HG03280 (cell line): ENCODE measurements at regions not wholly inside any gene's neighbourhood (a gene's known extent, or its start where the extent isn't known, plus 50 kb on each side); places are given as distances from the start of the nearest gene placed in this dataset.
"Not testable (repeated sequence)": the region's sequence is repeated elsewhere in the genome, so short reads cannot be mapped to it uniquely, and the experiment has no call there.

Experiments
- ATAC-seq: cut with Tn5 transposase; IDR thresholded peaks from one replicate; pipeline ENCODE4 v1.9.1; 2021; ENCODE audit warnings: mild to moderate bottlenecking, moderate library complexity; ENCODE audit not compliant: unreplicated experiment

- ATAC-seq: no peak
Measured at GRCh38 chr2:186348200-186348599, 137.9 kb upstream of the ZC3H15 start.

GRCh38 chr2:186349508-186349907 lies 136.6 kb upstream of the ZC3H15 start:
- ATAC-seq: peak; percentile 82

DNA sequence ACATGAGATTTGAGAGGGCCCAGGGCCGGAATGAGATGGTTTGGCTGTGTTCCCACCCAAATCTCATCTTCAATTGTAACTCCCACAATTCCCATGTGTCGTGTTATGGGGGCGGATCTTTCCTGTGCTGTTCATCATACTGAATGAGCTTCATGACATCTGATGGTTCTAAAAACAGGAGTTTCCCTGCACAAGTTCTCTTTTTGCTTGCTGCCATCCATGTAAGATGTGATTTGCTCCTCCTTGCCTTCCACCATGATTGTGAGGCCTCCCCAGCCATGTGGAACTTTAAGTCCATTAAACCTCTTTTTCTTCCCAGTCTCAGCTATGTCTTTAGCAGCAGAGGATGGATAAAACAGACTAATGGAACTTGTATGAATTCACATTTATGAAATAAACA lies 131.9 kb upstream of the ZC3H15 start:
- ATAC-seq: not testable (repeated sequence)

DNA sequence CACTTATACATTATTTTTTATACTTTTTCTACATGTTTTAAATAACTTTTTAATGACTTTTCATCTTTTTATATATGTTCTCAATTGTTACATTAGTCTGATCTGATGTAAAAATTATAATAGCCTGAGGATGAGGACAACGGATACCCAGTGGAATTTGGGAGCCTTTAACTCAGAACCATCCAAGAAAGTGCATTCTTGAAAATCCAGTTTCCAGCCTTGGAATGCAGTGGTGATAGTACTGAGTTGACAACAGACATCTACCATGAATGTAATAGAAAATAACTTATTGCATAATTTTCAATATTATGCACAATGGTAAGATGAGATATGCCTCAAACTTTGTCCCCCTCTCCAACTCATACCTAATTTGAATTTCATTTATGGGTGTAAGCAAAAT lies 120.7 kb upstream of the ZC3H15 start:
- ATAC-seq: no peak

GRCh38 chr2:186379052-186379451 lies 107.0 kb upstream of the ZC3H15 start:
- ATAC-seq: no peak

DNA sequence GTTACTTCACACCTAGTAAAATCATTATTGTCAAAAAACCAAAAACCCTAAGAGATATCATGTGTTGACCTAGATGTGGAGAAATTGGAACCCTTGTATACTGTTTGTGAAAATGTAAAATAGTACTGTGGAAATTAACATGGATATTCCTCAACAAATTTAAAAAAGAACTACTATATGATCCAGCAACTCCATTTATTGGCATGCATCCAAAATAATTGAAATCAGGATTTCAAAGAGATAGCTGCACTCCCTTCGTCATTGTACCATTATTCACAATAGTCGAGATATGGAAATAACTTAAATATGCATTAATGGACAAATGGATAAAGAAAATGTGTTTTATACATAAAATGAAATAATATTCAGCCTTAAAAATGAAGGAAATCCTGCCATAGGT lies 105.3 kb upstream of the ZC3H15 start:
- ATAC-seq: no peak

- ATAC-seq: no peak
Measured at GRCh38 chr2:186381573-186381972, 104.5 kb upstream of the ZC3H15 start.

DNA sequence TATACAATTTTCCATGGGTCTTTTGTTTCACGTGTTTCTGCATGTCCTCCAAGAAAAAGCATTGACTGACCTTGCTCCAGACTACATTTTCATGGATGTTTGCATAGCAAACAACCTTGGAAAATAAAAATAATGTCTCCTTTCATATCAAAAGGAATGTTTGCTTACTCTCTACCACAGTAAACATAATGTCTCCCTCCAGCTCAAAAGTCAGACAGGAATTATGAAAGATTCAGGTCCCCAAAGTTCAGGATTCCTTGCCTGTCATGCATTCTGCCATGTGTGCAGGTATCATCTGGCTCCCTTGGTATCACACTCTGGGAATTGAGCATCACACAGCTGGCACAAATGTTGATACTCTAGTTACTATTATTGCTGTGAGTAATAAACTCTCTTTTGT lies 103.1 kb upstream of the ZC3H15 start:
- no peak for ATAC-seq

GRCh38 chr2:186384226-186384625 lies 101.8 kb upstream of the ZC3H15 start:
- no peak for ATAC-seq

DNA sequence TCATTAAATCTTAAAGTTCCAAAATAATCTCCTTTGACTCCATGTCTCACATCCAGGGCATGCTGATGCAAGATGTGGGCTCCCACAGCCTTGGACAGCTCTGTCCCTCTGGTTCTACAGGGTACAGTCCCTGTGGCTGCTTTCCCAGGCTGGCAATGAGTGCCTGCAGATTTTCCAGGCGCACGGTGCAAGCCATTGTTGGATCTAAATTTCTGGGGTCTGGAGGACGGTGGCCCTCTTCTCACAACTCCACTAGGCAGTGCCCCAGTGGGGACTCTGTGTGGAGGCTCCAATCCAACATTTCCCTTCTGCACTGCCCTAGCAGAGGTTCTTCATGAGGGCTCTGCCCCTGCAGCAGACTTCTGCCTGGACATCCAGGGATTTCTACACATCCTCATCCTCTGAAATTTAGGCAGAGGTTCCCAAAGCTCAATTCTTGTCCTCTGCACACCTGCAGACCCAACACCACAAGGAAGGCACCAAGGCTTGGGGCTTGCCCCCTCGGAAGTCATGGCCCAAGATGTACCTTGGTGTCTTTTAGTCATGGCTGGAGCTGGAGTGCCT lies 100.3 kb upstream of the ZC3H15 start:
- ATAC-seq: not testable (repeated sequence)

DNA sequence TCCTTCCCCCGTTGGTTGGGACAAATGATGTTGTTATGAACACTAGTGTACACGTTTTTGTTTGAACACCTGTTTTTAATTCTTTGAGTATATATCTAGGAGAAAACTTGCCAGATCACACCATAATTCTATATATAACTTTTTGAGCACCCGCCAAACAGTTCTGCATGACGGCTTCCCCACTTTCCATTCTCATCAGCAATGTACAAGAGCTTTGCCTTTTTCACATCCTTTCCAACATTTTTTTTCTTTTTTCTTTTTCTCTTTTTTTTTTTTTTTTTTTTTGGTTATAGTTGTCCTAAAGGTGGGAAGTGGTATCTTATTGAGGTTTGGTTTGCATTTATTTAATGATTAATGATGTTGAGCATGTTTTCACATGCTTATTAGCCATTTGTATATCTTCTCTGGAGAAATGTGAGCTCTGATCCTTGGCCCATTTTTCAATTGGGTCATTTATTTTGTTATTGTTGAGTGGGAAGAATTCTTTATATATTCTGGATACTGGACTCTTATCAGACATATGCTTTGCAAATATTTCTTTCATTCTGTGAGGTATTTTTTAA lies 86.9 kb upstream of the ZC3H15 start:
- ATAC-seq: no peak

DNA sequence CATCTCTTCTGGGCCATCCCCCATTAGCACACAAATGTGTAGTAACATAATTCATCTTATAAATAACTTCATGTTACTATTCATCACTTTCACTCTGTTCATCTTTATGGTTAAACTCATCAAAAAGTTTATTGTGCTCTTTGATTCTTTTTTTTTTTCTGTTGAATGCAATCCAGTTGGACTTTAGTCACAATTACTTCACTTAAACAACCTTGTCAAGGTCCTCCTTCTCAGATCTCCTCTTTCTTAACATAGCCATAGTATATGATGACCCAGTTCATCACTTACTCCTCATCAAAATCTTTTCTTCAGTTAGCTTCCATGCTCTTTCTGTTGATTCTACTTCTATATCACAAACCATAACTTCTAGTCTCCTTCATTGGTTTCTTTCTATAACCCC lies 80.2 kb upstream of the ZC3H15 start:
- no peak for ATAC-seq

- no peak for ATAC-seq
Measured at GRCh38 chr2:186407611-186408010, 78.4 kb upstream of the ZC3H15 start.

- ATAC-seq: no peak
Measured at GRCh38 chr2:186410802-186411201, 75.3 kb upstream of the ZC3H15 start.

GRCh38 chr2:186422226-186422625 lies 63.8 kb upstream of the ZC3H15 start:
- no peak for ATAC-seq

DNA sequence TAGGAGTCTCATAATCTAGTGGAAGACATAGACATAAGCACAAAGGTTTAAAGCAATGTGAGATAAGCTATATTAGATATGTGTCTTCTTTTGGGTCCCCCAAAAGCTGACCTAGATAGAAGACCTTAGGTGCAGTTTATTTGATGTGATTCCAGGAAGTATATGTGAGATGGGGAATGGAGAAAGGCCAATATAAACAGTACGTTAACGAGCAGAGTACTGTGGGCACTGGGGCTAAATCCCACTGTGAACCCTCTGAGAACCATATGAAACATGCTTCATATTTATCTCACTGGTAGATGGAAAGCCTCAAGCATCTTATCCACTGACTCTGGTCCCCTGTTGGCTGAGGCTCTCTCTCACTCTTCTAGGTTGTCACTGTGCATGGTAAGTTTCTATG lies 62.6 kb upstream of the ZC3H15 start:
- no peak for ATAC-seq

DNA sequence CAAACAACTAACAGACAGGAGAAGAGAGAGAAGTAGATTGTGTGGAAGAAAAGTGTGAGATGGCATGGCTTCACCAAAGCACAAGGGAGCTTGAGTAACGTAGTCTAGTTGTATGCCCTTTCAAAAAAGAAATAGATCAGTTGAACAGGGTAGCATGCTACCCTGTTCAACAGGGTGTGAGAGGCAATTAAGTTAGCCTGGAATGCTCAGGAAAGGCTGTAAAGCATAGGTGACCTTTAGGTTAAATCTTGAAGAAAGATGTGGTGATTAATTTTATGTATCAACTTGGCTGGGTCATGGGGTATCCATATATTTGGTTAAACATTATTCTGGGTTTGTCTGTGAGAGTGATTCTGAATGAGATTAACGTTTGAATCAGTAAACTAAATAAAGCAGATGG lies 61.8 kb upstream of the ZC3H15 start:
- no peak for ATAC-seq

GRCh38 chr2:186425576-186425975 lies 60.5 kb upstream of the ZC3H15 start:
- ATAC-seq: no peak

DNA sequence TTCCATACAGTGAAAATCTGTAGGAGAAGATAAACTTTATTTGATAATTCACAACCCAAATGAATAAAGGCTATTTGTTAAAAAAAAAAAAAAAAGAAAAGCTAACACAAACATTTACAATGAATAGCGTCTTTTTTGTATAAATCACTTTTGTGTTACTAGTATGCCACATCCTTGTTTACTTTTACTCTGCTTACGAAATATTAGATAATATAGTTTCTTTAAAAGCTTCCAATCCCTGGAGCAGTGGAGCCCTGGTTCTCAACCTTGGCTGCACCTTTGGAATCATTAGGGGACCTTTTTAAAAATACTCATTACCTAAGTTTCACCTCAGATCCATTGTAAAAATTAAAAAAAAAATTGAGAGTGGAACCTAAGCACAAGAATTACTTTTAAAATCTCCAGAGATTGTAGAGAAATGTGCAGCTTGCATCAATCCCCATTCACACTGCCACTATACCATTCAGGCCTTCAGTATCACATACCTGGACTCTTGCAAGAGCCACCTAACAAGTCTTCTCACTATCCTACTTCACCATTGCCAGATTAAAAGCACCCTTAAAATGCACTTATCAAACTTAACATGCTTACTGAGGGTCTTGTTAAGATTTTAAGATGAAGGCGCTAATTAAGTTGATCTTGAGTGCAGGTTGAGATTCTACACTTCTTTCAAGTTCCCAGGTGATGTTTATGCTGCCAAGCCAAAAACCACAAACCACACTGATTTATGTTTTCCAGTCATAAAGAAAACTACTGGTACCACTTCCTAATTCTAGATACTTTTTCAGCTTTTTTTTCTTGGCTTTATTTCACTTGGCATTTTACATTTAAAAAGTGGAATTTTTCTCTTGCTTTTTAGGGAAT lies 59.7 kb upstream of the ZC3H15 start:
- ATAC-seq: peak; percentile 82

GRCh38 chr2:186427017-186427350 lies 59.1 kb upstream of the ZC3H15 start:
- peak; percentile 40 for ATAC-seq

GRCh38 chr2:186427970-186428369 lies 58.1 kb upstream of the ZC3H15 start:
- ATAC-seq: no peak

DNA sequence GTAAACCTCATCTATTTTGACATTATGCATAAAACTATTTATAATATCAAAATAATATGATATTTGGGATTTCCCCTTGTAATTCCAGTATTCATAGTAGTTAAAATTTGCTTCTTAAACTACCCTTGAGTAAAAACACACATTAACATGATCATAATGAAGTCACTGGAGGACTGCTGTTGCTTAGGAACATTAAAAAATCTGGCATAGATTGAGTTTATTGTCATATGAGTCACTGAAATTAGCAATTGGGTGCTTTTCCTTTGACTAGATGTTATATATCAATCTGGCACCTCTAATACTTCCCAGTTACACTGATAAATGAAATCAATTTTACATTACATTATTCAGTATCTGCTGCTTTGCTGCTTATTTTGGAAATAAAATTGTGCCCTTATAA lies 57.0 kb upstream of the ZC3H15 start:
- no peak for ATAC-seq
